ENCODE measurements at regions not wholly inside any gene's neighbourhood (a gene's known extent, or its start where the extent isn't known, plus 50 kb on each side); places are given as distances from the start of the nearest gene placed in this dataset.

- DNase-seq (ENCODE audit: low read depth), result no peak
- no peak for TF ChIP-seq CTCF (IDR thresholded peaks at IDR 0.05; ENCODE audit: insufficient read depth, low read depth, low read length)
- H3K4me3 ChIP-seq (ENCODE audit: low read depth, low read length), result no peak overlapping the region
Observed at GRCh38 chr16:64724339-64724738, 397.5 kb downstream of the CDH11 start.

- no peak overlapping the region for H3K4me3 ChIP-seq (ENCODE audit: low read depth, low read length)
- TF ChIP-seq CTCF (IDR thresholded peaks at IDR 0.05; ENCODE audit: insufficient read depth, low read depth, low read length), result no peak
- DNase-seq (ENCODE audit: low read depth), result peak; percentile 85
Observed at GRCh38 chr16:64718486-64718885, 403.4 kb downstream of the CDH11 start.

GRCh38 chr16:64717871-64718270 lies 404.0 kb downstream of the CDH11 start:
- H3K4me3 ChIP-seq (ENCODE audit: low read depth, low read length), result no peak overlapping the region
- no peak for DNase-seq (ENCODE audit: low read depth)
- TF ChIP-seq CTCF (IDR thresholded peaks at IDR 0.05; ENCODE audit: insufficient read depth, low read depth, low read length), result no peak

GRCh38 chr16:64715624-64716023 lies 406.2 kb downstream of the CDH11 start:
- H3K4me3 ChIP-seq (ENCODE audit: low read depth, low read length), result no peak overlapping the region
- DNase-seq (ENCODE audit: low read depth), result no peak
- no peak for TF ChIP-seq CTCF (IDR thresholded peaks at IDR 0.05; ENCODE audit: insufficient read depth, low read depth, low read length)

- H3K4me3 ChIP-seq (ENCODE audit: low read depth, low read length), result no peak overlapping the region
- no peak for TF ChIP-seq CTCF (IDR thresholded peaks at IDR 0.05; ENCODE audit: insufficient read depth, low read depth, low read length)
- peak; percentile 28 for DNase-seq (ENCODE audit: low read depth)
Observed at GRCh38 chr16:64712026-64712425, 409.8 kb downstream of the CDH11 start.

GRCh38 chr16:64711596-64711995 lies 410.3 kb downstream of the CDH11 start:
- no peak for DNase-seq (ENCODE audit: low read depth)
- no peak overlapping the region for H3K4me3 ChIP-seq (ENCODE audit: low read depth, low read length)
- no peak for TF ChIP-seq CTCF (IDR thresholded peaks at IDR 0.05; ENCODE audit: insufficient read depth, low read depth, low read length)

GRCh38 chr16:64711026-64711425 lies 410.8 kb downstream of the CDH11 start:
- no peak for TF ChIP-seq CTCF (IDR thresholded peaks at IDR 0.05; ENCODE audit: insufficient read depth, low read depth, low read length)
- DNase-seq (ENCODE audit: low read depth), result peak; percentile 14

More at GRCh38 chr16:64711026-64711425, 410.8 kb downstream of the CDH11 start:
- no peak overlapping the region for H3K4me3 ChIP-seq (ENCODE audit: low read depth, low read length)

All from fibroblast of villous mesenchyme (primary cell).